ENCODE measurements at regions not wholly inside any gene's neighbourhood (a gene's known extent, or its start where the extent isn't known, plus 50 kb on each side); places are given as distances from the start of the nearest gene placed in this dataset.

- no peak overlapping the region for H3K4me3 Mint-ChIP-seq
- ChIA-PET CTCF (no interaction called here), POLR2A (no interaction called here)
- DNase-seq (ENCODE audit: low spot score) (no peak), ATAC-seq (no peak)
- H3K27ac Mint-ChIP-seq, result no peak overlapping the region
- no peaks in the 10 kb centered on the region for H3K27me3 Mint-ChIP-seq (ENCODE audit: low read depth)
- no peaks in the 10 kb centered on the region for H3K36me3 Mint-ChIP-seq
- H3K4me1 Mint-ChIP-seq, result peaks cover 22% of the 10 kb centered on the region
- TF ChIP-seq ZNF532 (CRISPR knock-in tag; IDR thresholded peaks at IDR 0.05; ENCODE audit: borderline replicate concordance) (no peak), KAT7 (CRISPR knock-in tag; IDR thresholded peaks at IDR 0.05; ENCODE audit: borderline replicate concordance) (no peak), JAZF1 (CRISPR knock-in tag; IDR thresholded peaks at IDR 0.05) (no peak), RORB (CRISPR knock-in tag; IDR thresholded peaks at IDR 0.05) (no peak), TEAD4 (CRISPR knock-in tag; IDR thresholded peaks at IDR 0.05) (no peak), IRF2 (CRISPR knock-in tag; IDR thresholded peaks at IDR 0.05; ENCODE audit: borderline replicate concordance, low read depth) (no peak), ZNF121 (CRISPR knock-in tag; IDR thresholded peaks at IDR 0.05) (no peak), PRDM15 (CRISPR knock-in tag; IDR thresholded peaks at IDR 0.05) (no peak), ZNF396 (CRISPR knock-in tag; IDR thresholded peaks at IDR 0.05; ENCODE audit: borderline replicate concordance) (no peak), NFATC4 (CRISPR knock-in tag; IDR thresholded peaks at IDR 0.05) (no peak), TEAD1 (CRISPR knock-in tag; IDR thresholded peaks at IDR 0.05) (no peak)
- TF ChIP-seq, protein P1, sequence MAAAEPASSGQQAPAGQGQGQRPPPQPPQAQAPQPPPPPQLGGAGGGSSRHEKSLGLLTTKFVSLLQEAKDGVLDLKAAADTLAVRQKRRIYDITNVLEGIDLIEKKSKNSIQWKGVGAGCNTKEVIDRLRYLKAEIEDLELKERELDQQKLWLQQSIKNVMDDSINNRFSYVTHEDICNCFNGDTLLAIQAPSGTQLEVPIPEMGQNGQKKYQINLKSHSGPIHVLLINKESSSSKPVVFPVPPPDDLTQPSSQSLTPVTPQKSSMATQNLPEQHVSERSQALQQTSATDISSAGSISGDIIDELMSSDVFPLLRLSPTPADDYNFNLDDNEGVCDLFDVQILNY (CRISPR knock-in tag; IDR thresholded peaks at IDR 0.05), result no peak
- TF ChIP-seq, protein P2, sequence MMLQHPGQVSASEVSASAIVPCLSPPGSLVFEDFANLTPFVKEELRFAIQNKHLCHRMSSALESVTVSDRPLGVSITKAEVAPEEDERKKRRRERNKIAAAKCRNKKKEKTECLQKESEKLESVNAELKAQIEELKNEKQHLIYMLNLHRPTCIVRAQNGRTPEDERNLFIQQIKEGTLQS (CRISPR knock-in tag; conservative IDR thresholded peaks at IDR 0.05), result no peak
- TF ChIP-seq, protein P3, sequence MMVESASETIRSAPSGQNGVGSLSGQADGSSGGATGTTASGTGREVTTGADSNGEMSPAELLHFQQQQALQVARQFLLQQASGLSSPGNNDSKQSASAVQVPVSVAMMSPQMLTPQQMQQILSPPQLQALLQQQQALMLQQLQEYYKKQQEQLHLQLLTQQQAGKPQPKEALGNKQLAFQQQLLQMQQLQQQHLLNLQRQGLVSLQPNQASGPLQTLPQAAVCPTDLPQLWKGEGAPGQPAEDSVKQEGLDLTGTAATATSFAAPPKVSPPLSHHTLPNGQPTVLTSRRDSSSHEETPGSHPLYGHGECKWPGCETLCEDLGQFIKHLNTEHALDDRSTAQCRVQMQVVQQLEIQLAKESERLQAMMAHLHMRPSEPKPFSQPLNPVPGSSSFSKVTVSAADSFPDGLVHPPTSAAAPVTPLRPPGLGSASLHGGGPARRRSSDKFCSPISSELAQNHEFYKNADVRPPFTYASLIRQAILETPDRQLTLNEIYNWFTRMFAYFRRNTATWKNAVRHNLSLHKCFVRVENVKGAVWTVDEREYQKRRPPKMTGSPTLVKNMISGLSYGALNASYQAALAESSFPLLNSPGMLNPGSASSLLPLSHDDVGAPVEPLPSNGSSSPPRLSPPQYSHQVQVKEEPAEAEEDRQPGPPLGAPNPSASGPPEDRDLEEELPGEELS (CRISPR knock-in tag; IDR thresholded peaks at IDR 0.05), result no peak
- no peaks in the 10 kb centered on the region for H3K9me3 Mint-ChIP-seq
These were observed 473.6 kb downstream of the FOXO1 start for GRCh38 chr13:40192858-40193257.
